Osteoblast (primary cell): ENCODE measurements at regions not wholly inside any gene's neighbourhood (a gene's known extent, or its start where the extent isn't known, plus 50 kb on each side); places are given as distances from the start of the nearest gene placed in this dataset.

Source experiments
- DNase-seq: peaks from one replicate; pipeline ENCODE4 v3.0.0; 2011; ENCODE audit warnings: low spot score, mixed read lengths; ENCODE audit not compliant: insufficient read length; ENCODE audit errors: missing footprints
- H2AFZ ChIP-seq: 2 replicates; pipeline ENCODE4 v1.6.0; 2011; ENCODE audit warnings: mild to moderate bottlenecking, low read length
- H3K27ac ChIP-seq: 2 replicates; pipeline ENCODE4 v1.5.1; 2011; ENCODE audit warnings: mild to moderate bottlenecking, low read depth, low read length, moderate library complexity
- H3K27me3 ChIP-seq: 2 replicates; pipeline ENCODE4 v1.6.0; 2012; ENCODE audit warnings: mild to moderate bottlenecking, control low read depth, inconsistent platforms, low read length, moderate library complexity; ENCODE audit not compliant: insufficient read depth
- H3K36me3 ChIP-seq: 2 replicates; pipeline ENCODE4 v1.5.1; 2011; ENCODE audit warnings: mild to moderate bottlenecking, low read length, control low read depth, moderate library complexity; ENCODE audit not compliant: insufficient read depth
- H3K4me1 ChIP-seq: 2 replicates; pipeline ENCODE4 v1.5.1; 2011; ENCODE audit warnings: mild to moderate bottlenecking, low read length, control low read depth, moderate library complexity; ENCODE audit not compliant: insufficient read depth
- H3K4me2 ChIP-seq: 2 replicates; pipeline ENCODE4 v1.6.0; 2011; ENCODE audit warnings: mild to moderate bottlenecking, low read length; ENCODE audit not compliant: insufficient read depth
- H3K4me3 ChIP-seq: fragments of 200-600 bp; sonication (generic); 3 replicates; pipeline ENCODE4 v1.5.1; 2012; ENCODE audit warnings: mild to moderate bottlenecking, low read length, inconsistent platforms; ENCODE audit not compliant: insufficient read depth
- H3K79me2 ChIP-seq: 2 replicates; pipeline ENCODE4 v1.6.0; 2012; ENCODE audit warnings: mild to moderate bottlenecking, low read length, control low read depth, inconsistent platforms; ENCODE audit not compliant: insufficient read depth
- H3K9me3 ChIP-seq: 2 replicates; pipeline ENCODE4 v1.5.1; 2011; ENCODE audit warnings: low read depth, low read length, control low read depth
- H4K20me1 ChIP-seq: 2 replicates; pipeline ENCODE4 v1.6.0; 2012; ENCODE audit warnings: mild to moderate bottlenecking, low read length, control low read depth; ENCODE audit not compliant: insufficient read depth
- TF ChIP-seq, protein P1 (sequence below): IDR thresholded peaks from 2 replicates; pipeline ENCODE4 v1.5.1; 2011; ENCODE audit warnings: mild to moderate bottlenecking, low read depth, low read length, moderate library complexity; ENCODE audit errors: extremely low read depth

DNA sequence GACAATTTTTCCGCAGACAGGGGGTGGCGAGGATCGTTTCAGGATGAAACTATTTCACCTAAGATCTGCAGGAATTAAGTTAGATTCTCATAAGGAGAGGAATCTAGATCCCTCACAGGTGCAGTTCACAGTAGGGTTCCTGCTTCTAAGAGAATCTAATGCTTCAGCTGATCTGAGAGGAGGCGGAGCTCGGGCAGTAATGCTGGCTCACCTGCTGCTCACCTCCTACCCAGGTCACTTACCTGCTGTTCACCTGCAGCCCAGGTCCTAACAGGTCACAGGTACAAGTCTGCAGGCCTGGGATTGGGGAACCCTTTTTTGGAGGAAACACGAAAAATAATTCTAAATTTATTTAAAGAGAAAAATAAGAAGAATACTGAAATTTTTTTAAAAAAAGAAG is 406.8 kb downstream of the MCTP2 start:
- Histone ChIP-seq H2AFZ (no peak overlapping the region), H3K4me1 (no peaks in the 10 kb centered on the region), H3K27me3 (no peaks in the 10 kb centered on the region), H4K20me1 (no peaks in the 10 kb centered on the region), H3K4me3 (no peak overlapping the region), H3K4me2 (no peak overlapping the region), H3K79me2 (no peaks in the 10 kb centered on the region), H3K9me3 (no peaks in the 10 kb centered on the region), H3K36me3 (no peaks in the 10 kb centered on the region), H3K27ac (no peak overlapping the region)
- TF ChIP-seq, protein P1, sequence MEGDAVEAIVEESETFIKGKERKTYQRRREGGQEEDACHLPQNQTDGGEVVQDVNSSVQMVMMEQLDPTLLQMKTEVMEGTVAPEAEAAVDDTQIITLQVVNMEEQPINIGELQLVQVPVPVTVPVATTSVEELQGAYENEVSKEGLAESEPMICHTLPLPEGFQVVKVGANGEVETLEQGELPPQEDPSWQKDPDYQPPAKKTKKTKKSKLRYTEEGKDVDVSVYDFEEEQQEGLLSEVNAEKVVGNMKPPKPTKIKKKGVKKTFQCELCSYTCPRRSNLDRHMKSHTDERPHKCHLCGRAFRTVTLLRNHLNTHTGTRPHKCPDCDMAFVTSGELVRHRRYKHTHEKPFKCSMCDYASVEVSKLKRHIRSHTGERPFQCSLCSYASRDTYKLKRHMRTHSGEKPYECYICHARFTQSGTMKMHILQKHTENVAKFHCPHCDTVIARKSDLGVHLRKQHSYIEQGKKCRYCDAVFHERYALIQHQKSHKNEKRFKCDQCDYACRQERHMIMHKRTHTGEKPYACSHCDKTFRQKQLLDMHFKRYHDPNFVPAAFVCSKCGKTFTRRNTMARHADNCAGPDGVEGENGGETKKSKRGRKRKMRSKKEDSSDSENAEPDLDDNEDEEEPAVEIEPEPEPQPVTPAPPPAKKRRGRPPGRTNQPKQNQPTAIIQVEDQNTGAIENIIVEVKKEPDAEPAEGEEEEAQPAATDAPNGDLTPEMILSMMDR: no peak
- no peak for DNase-seq

DNA sequence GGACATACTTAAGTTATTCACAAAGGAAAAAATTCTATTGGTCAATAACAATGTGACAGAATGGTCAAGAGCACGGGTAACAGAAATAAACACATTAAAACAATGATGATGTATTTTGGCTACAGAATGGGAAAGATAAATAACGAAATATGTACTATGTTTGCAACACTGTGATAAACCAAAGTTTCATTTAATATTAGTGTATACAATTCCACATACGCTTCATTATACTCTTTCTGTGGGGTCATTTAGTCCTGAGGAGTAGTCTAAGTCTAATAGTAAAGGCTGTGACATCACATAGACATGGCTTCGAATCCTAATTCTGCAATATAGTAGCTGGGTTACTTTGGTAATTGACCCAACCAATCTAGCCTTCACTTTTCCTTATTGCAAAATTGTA is 408.3 kb downstream of the MCTP2 start:
- TF ChIP-seq, protein P1: no peak
- no peak for DNase-seq
- H3K27me3 ChIP-seq: no peaks in the 10 kb centered on the region
- H3K27ac ChIP-seq: no peak overlapping the region
- no peaks in the 10 kb centered on the region for H3K9me3 ChIP-seq
- no peaks in the 10 kb centered on the region for H3K36me3 ChIP-seq
- H4K20me1 ChIP-seq: no peaks in the 10 kb centered on the region
- H3K4me3 ChIP-seq: no peak overlapping the region
- H2AFZ ChIP-seq: no peak overlapping the region
- H3K79me2 ChIP-seq: no peaks in the 10 kb centered on the region
- no peak overlapping the region for H3K4me2 ChIP-seq
- no peaks in the 10 kb centered on the region for H3K4me1 ChIP-seq

DNA sequence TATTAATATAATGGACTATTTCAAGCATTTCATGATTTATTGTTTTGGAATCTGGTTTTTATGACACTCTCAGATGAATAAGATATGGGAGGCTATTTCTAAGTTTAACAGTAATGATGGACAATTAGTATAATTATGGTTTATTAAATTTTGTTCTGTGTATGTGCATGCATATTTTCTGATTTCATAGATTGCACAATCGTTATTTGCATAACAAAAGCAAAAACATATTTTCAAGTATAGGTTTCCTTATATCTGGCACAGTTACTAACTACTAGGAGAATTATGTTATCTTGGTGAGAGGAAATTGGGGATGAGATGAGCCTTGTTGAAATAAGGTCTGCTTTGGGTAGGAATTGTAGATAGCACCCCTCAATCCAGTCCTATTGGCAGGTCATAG is 413.1 kb downstream of the MCTP2 start:
- Histone ChIP-seq H3K36me3 (no peaks in the 10 kb centered on the region), H3K4me3 (no peak overlapping the region), H3K4me1 (no peaks in the 10 kb centered on the region), H3K27ac (no peak overlapping the region), H3K27me3 (no peaks in the 10 kb centered on the region), H2AFZ (no peak overlapping the region), H3K4me2 (no peak overlapping the region), H3K9me3 (no peaks in the 10 kb centered on the region), H3K79me2 (no peaks in the 10 kb centered on the region), H4K20me1 (no peaks in the 10 kb centered on the region)
- TF ChIP-seq, protein P1: no peak
- DNase-seq: no peak

DNA sequence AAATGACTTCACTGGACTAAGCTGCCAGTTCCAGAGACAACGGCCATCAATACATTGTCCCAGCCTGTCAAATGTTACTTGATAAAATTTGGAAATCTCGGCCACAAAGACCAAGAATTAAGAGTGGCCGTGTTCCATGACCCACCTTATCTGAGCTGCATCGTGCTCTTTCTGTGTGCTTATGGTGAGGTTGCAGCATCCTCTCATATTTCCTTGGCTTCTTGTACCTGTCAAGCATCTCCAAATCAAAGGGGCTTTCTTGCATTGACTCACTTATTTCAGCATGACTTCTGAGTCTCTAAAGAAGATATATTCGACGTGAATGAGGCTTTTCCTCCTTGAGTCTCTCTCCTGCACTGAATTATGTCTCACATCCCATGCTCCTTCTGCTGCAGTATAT is 421.7 kb downstream of the MCTP2 start:
- Histone ChIP-seq H3K9me3 (no peaks in the 10 kb centered on the region), H3K79me2 (no peaks in the 10 kb centered on the region), H3K4me2 (no peak overlapping the region), H3K4me3 (no peak overlapping the region), H3K27ac (no peak overlapping the region), H3K27me3 (no peaks in the 10 kb centered on the region), H2AFZ (no peak overlapping the region), H3K4me1 (no peaks in the 10 kb centered on the region), H3K36me3 (no peaks in the 10 kb centered on the region), H4K20me1 (no peaks in the 10 kb centered on the region)
- no peak for DNase-seq
- TF ChIP-seq, protein P1: no peak
